RWPE1 (cell line): ENCODE measurements at regions not wholly inside any gene's neighbourhood (a gene's known extent, or its start where the extent isn't known, plus 50 kb on each side); places are given as distances from the start of the nearest gene placed in this dataset.
"Not testable (repeated sequence)": the region's sequence is repeated elsewhere in the genome, so short reads cannot be mapped to it uniquely, and the experiment has no call there.

Experiments used
- CTCF ChIA-PET: fragments of 350-600 bp; sonication (Branson Sonifier 250); formaldehyde crosslinking; extraction: SDS; loops from one replicate; lab custom pipeline; 2021; lab: Yijun Ruan, JAX
- POLR2A ChIA-PET: fragments of 400-600 bp; formaldehyde crosslinking; extraction: SDS; loops from one replicate; lab custom pipeline; 2020; ENCODE audit warnings: antibody characterized with exemption; ENCODE audit not compliant: low non-redundant PET; lab: Yijun Ruan, JAX
- DNase-seq: peaks from one replicate; pipeline ENCODE4 v3.0.0; 2012; ENCODE audit warnings: low spot score
- H3K27ac ChIP-seq: fragments of 450-650 bp; 2 replicates; pipeline ENCODE4 v1.5.1; 2017
- CTCF ChIP-seq: fragments of 450-650 bp; conservative IDR thresholded peaks from 2 replicates; pipeline ENCODE4 v1.5.1; 2017; ENCODE audit warnings: low read depth, mild to moderate bottlenecking

GRCh38 chr5:135153661-135154060 lies 119.6 kb upstream of the PITX1 start:
- H3K27ac ChIP-seq: no peak overlapping the region
- DNase-seq: no peak
- CTCF ChIA-PET: interaction anchor here (0.7 kb wide), 1 partner anchor 17 kb away, joined by 7 read pairs; no protein-coding TSS in a partner anchor
- no peak for TF ChIP-seq CTCF
- POLR2A ChIA-PET: no interaction called here

GRCh38 chr5:135153259-135153658 lies 119.2 kb upstream of the PITX1 start:
- no peak overlapping the region for H3K27ac ChIP-seq
- TF ChIP-seq CTCF: no peak
- POLR2A ChIA-PET: no interaction called here
- DNase-seq: no peak
- CTCF ChIA-PET: interaction anchor here (0.6 to 0.7 kb wide), 3 partner anchors 17 to 105 kb away, joined by 3 to 7 read pairs (median 4); no protein-coding TSS in a partner anchor

- CTCF ChIA-PET, POLR2A ChIA-PET, H3K27ac ChIP-seq, DNase-seq: not testable (repeated sequence)
Observed at GRCh38 chr5:135151660-135152059, 117.6 kb upstream of the PITX1 start.

DNA sequence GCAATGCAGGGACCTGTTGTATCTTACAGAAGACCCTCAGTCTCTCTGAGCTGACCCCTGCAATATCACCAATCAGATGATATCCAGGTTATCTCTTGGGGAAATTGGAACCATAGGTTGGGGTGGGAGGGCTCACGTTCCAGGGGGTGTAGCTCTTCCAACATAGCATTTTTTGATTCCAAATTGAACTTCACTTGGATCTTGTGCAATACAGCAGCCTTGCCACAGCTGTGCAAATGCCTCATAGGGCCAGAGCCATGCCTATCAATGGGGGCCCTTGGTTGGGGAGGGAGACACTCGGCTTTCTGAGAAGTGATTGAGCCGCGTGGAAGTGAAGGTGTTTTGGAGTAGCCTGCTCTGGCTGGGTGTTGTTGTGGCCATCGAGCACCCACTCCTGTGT lies 117.2 kb upstream of the PITX1 start:
- no peak for TF ChIP-seq CTCF
- no peak overlapping the region for H3K27ac ChIP-seq

DNA sequence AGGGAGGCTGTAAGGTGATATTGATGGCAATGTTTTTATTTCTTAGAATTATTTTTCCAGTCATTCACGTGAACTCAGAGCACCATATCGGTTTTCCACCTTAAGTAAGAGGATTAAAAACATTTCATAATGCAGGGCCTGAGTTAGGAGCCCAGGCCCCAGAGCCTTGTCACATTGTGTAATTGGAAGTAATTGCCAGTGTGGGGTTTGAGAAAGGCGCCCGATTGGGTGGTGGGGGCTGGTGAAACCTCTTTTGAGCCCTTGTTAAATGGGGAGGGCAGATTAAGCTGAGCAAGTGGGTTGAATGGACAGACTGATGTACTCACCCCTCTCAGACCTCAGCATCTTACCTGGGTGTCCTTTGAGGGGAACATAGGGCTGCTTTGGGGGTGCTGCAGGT lies 116.7 kb upstream of the PITX1 start:
- ChIA-PET POLR2A (no interaction called here), CTCF (interaction anchor here (0.5 to 0.9 kb wide), 3 partner anchors 8 to 212 kb away, joined by 4 read pairs; no protein-coding TSS in a partner anchor)
- no peak for DNase-seq
- no peak for TF ChIP-seq CTCF
- no peak overlapping the region for H3K27ac ChIP-seq

More for the DNA sequence above, 117.2 kb upstream of the PITX1 start:
- DNase-seq: no peak
- ChIA-PET CTCF (interaction anchor here (0.5 to 0.9 kb wide), 3 partner anchors 9 to 212 kb away, joined by 4 read pairs; no protein-coding TSS in a partner anchor), POLR2A (no interaction called here)

- H3K27ac ChIP-seq: no peak overlapping the region
- ChIA-PET CTCF (interaction anchor here (0.6 to 0.9 kb wide), 2 partner anchors 12 to 23 kb away, joined by 3 to 4 read pairs; no protein-coding TSS in a partner anchor), POLR2A (no interaction called here)
- DNase-seq: no peak
- TF ChIP-seq CTCF: no peak
Observed at GRCh38 chr5:135149956-135150723, 116.1 kb upstream of the PITX1 start.
